Endothelial cell (in vitro differentiated cells): ENCODE measurements at regions not wholly inside any gene's neighbourhood (a gene's known extent, or its start where the extent isn't known, plus 50 kb on each side); places are given as distances from the start of the nearest gene placed in this dataset.

Experiments
- DNase-seq: peaks from one replicate; pipeline ENCODE4 v3.0.0; 2021; ENCODE audit warnings: low spot score
- H3K27ac Mint-ChIP-seq: one replicate; pipeline ENCODE4 v1.8.0; 2021; ENCODE audit warnings: mixed read lengths, inconsistent platforms; ENCODE audit not compliant: unreplicated experiment
- H3K27me3 Mint-ChIP-seq: one replicate; pipeline ENCODE4 v1.8.0; 2021; ENCODE audit warnings: mild to moderate bottlenecking, moderate library complexity, mixed read lengths, inconsistent platforms; ENCODE audit not compliant: unreplicated experiment
- H3K36me3 Mint-ChIP-seq: one replicate; pipeline ENCODE4 v1.8.0; 2021; ENCODE audit warnings: mild to moderate bottlenecking, low read depth, mixed read lengths, inconsistent platforms; ENCODE audit not compliant: unreplicated experiment
- H3K4me1 Mint-ChIP-seq: one replicate; pipeline ENCODE4 v1.8.0; 2021; ENCODE audit warnings: mild to moderate bottlenecking, mixed read lengths, inconsistent platforms; ENCODE audit not compliant: unreplicated experiment
- H3K4me3 Mint-ChIP-seq: one replicate; pipeline ENCODE4 v1.8.0; 2021; ENCODE audit warnings: mild to moderate bottlenecking, mixed read lengths, inconsistent platforms; ENCODE audit not compliant: unreplicated experiment
- H3K9me3 Mint-ChIP-seq: one replicate; pipeline ENCODE4 v1.8.0; 2021; ENCODE audit warnings: mixed read lengths, inconsistent platforms; ENCODE audit not compliant: unreplicated experiment
- CTCF ChIP-seq: fragments of 200-600 bp; sonication (generic); IDR thresholded peaks from one replicate; pipeline ENCODE4 v1.5.0; 2021; ENCODE audit warnings: antibody characterized with exemption; ENCODE audit not compliant: unreplicated experiment

DNA sequence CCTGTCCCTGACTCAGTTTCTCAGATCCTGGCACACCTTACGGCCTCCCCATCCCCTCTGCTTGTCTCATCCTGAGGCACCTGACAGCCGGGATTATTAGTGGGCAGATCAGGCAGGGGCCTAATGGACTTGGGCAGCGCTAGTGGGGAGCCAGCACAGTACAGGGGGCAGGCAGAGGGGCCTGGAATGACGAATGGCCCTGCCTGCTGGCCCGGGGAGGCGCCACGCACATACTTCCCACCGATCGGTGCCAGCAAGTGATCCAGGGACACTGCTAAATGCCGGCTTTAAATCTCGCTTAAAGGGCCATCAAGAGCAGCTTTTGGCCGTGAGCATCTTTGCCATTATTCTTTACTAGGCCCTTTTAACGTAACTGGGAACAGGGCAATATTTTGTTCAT is 188.4 kb downstream of the DHX35 start:
- TF ChIP-seq CTCF: no peak
- H3K36me3 Mint-ChIP-seq: no peaks in the 10 kb centered on the region
- H3K4me3 Mint-ChIP-seq: no peak overlapping the region
- no peaks in the 10 kb centered on the region for H3K9me3 Mint-ChIP-seq
- peaks cover 7% of the 10 kb centered on the region for H3K4me1 Mint-ChIP-seq
- DNase-seq: no peak
- peaks cover 2% of the 10 kb centered on the region for H3K27me3 Mint-ChIP-seq
- no peak overlapping the region for H3K27ac Mint-ChIP-seq

- TF ChIP-seq CTCF: no peak
- no peaks in the 10 kb centered on the region for H3K36me3 Mint-ChIP-seq
- no peaks in the 10 kb centered on the region for H3K4me1 Mint-ChIP-seq
- no peak overlapping the region for H3K27ac Mint-ChIP-seq
- no peak overlapping the region for H3K4me3 Mint-ChIP-seq
- no peak for DNase-seq
- peaks cover 2% of the 10 kb centered on the region for H3K27me3 Mint-ChIP-seq
- H3K9me3 Mint-ChIP-seq: no peaks in the 10 kb centered on the region
These were observed 184.2 kb downstream of the DHX35 start for GRCh38 chr20:39146394-39146793.

DNA sequence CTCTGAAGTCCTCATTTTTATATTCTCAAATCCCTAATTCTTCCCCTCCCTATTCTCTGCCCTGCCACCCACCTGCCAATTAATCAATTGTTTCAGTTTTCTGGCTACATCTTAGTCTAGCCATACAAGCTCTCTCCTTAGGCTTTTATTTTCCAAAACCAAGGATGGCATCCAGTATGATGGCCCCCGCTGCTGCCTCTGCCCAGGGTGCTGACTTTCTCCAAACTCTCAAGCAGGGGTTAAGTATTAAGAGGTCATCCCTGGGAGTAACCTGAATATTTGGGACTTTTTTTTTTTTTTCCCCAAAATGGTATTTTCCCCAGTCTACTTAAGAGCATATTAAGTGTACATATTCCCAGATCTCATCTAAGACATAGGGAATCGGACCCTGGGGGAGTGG is 183.8 kb downstream of the DHX35 start:
- Mint-ChIP-seq H3K4me3 (no peak overlapping the region), H3K36me3 (no peaks in the 10 kb centered on the region), H3K4me1 (no peaks in the 10 kb centered on the region), H3K9me3 (no peaks in the 10 kb centered on the region), H3K27me3 (no peaks in the 10 kb centered on the region), H3K27ac (no peak overlapping the region)
- TF ChIP-seq CTCF: no peak
- DNase-seq: no peak

GRCh38 chr20:39144757-39145156 is 182.6 kb downstream of the DHX35 start:
- no peaks in the 10 kb centered on the region for H3K36me3 Mint-ChIP-seq
- H3K9me3 Mint-ChIP-seq: no peaks in the 10 kb centered on the region
- H3K27ac Mint-ChIP-seq: no peak overlapping the region
- no peak for DNase-seq
- no peaks in the 10 kb centered on the region for H3K27me3 Mint-ChIP-seq
- no peak overlapping the region for H3K4me3 Mint-ChIP-seq
- H3K4me1 Mint-ChIP-seq: no peaks in the 10 kb centered on the region
- TF ChIP-seq CTCF: no peak

DNA sequence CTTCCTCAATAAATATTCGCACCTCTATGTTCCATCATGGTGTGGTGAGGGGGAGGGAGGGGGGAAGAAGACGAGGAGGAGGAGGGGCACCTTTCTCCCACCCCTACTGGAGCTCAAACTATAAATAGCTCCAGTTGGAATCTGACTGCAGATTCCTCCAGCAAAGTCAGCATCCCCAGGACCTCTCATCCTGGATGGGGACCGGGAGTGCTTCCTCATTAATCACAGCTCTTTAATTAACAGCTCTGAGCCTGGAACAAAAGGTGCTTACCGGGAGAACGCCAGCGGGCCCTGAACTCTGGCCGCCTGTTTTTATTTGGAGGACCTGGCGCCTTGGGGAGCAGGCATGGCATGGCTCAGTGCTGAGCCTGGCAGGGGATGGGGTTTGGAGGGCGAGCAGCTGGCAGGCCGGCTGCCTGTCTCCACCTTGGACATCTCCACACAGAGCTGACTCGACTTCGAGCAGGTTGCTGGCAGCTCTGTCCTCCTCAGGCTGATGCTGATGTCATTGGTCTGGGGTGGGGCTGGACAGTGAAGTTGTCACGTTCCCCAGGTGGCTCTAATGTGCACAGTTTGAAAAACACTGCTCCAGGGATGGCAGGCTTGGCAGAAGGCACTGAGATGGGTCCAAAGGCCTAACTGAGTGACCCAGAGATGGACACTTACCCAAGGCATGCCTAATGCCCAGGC is 180.4 kb downstream of the DHX35 start:
- no peaks in the 10 kb centered on the region for H3K9me3 Mint-ChIP-seq
- no peak overlapping the region for H3K27ac Mint-ChIP-seq
- TF ChIP-seq CTCF: no peak
- H3K36me3 Mint-ChIP-seq: no peaks in the 10 kb centered on the region
- no peak for DNase-seq
- peaks cover 4% of the 10 kb centered on the region for H3K27me3 Mint-ChIP-seq
- no peaks in the 10 kb centered on the region for H3K4me1 Mint-ChIP-seq
- no peak overlapping the region for H3K4me3 Mint-ChIP-seq
